Panc1 (cell line): ENCODE measurements at regions not wholly inside any gene's neighbourhood (a gene's known extent, or its start where the extent isn't known, plus 50 kb on each side); places are given as distances from the start of the nearest gene placed in this dataset.

Source experiments
- ATAC-seq: fragments of 200-7000 bp; cut with Tn5 transposase; 2 replicates; pipeline ENCODE4 v1.9.1; 2020; ENCODE audit warnings: mild to moderate bottlenecking, moderate library complexity
- BruUV-seq: library from RNA; stranded (reverse); fragments of 400-500 nt; replicated peaks from 2 replicates; lab custom pipeline; 2021; lab: Mats Ljungman, UMichigan
- CTCF ChIA-PET: fragments of 300-600 bp; sonication (Branson Sonifier 250); formaldehyde crosslinking; loops from one replicate; lab custom pipeline; 2022; ENCODE audit warnings: antibody characterized with exemption; lab: Charles Lee
- POLR2A ChIA-PET: fragments of 300-600 bp; sonication (Branson Sonifier 250); formaldehyde crosslinking; loops from one replicate; lab custom pipeline; 2022; ENCODE audit warnings: antibody characterized with exemption; lab: Charles Lee
- DNase-seq: peaks from one replicate; pipeline ENCODE4 v3.0.0-alpha.2; 2010; ENCODE audit warnings: low read depth, low spot score
- H3K27ac ChIP-seq: 2 replicates; pipeline ENCODE4 v1.5.1; 2011; ENCODE audit warnings: mild to moderate bottlenecking, low read length, inconsistent platforms
- H3K27me3 ChIP-seq: fragments of 200-500 bp; sonication (Bioruptor generic); 2 replicates; pipeline ENCODE4 v1.6.0; 2014; ENCODE audit warnings: low read length, inconsistent platforms; ENCODE audit not compliant: control insufficient read depth, insufficient read depth
- H3K36me3 ChIP-seq: fragments of 200-500 bp; sonication (Bioruptor generic); 2 replicates; pipeline ENCODE4 v1.5.1; 2014; ENCODE audit warnings: inconsistent platforms, mild to moderate bottlenecking, low read length, moderate library complexity; ENCODE audit not compliant: control insufficient read depth, insufficient read depth
- H3K4me1 ChIP-seq: 2 replicates; pipeline ENCODE4 v1.5.1; 2011; ENCODE audit warnings: inconsistent platforms, mild to moderate bottlenecking, low read length, moderate library complexity; ENCODE audit not compliant: control insufficient read depth, insufficient read depth
- H3K4me3 ChIP-seq, 2 experiments: 2 replicates each; pipeline ENCODE4 v1.5.1; 2011 to 2012; ENCODE audit warnings: low read depth in 2 of 2, low read length in 2 of 2, mild to moderate bottlenecking in 2 of 2, inconsistent platforms in 1 of 2, moderate library complexity in 1 of 2
- H3K9me3 ChIP-seq: fragments of 200-500 bp; sonication (Bioruptor generic); 2 replicates; pipeline ENCODE4 v1.5.1; 2014; ENCODE audit warnings: low read depth, mild to moderate bottlenecking, inconsistent platforms, low read length, moderate library complexity; ENCODE audit not compliant: control insufficient read depth, insufficient read depth
- POLR2AphosphoS5 ChIP-seq: IDR thresholded peaks from 2 replicates; pipeline ENCODE4 v1.6.1; 2012; ENCODE audit warnings: mild to moderate bottlenecking, low read depth, low read length, moderate library complexity
- SIN3A ChIP-seq: IDR thresholded peaks from 2 replicates; pipeline ENCODE4 v1.6.1; 2012; ENCODE audit warnings: low read depth, mild to moderate bottlenecking, low read length, moderate library complexity, borderline replicate concordance; ENCODE audit not compliant: insufficient read depth
- TCF7L2 ChIP-seq: IDR thresholded peaks from 2 replicates; pipeline ENCODE4 v1.6.1; 2011; ENCODE audit warnings: mild to moderate bottlenecking, low read depth, low read length, inconsistent platforms
- in situ Hi-C: cut with HindIII; loops from 2 replicates; pipeline ENCODE4 v1.10.0; 2016; ENCODE audit warnings: low sequenced_read_pairs, low pct_unique_long_range_greater_than_20kb
- intact Hi-C: fragments of 100-400 bp; cut with micrococcal nuclease; formaldehyde crosslinking; loops from one replicate; pipeline ENCODE4 v1.10.0; 2022; ENCODE audit not compliant: unreplicated experiment
- TF ChIP-seq, protein P1 (sequence below): fragments of 450-650 bp; IDR thresholded peaks from 2 replicates; pipeline ENCODE4 v1.5.1; 2017; ENCODE audit warnings: mild to moderate bottlenecking
- TF ChIP-seq, protein P2 (sequence below), 2 experiments: IDR thresholded peaks; 2 replicates each; pipeline ENCODE4 v1.6.1; 2011 to 2012; ENCODE audit warnings: low read depth in 2 of 2, control low read depth in 1 of 2, low read length in 1 of 2, mild to moderate bottlenecking in 1 of 2, moderate library complexity in 1 of 2; ENCODE audit not compliant: insufficient read depth in 1 of 2

- H3K4me3 ChIP-seq = no peak overlapping the region
- ATAC-seq (no peak), DNase-seq (no peak)
- in situ Hi-C loops (no loop called here), intact Hi-C loops (no loop called here)
- POLR2A ChIA-PET = no interaction called here
- BruUV-seq = no TSS peak
- H3K27ac ChIP-seq = no peak overlapping the region
- no peaks in the 10 kb centered on the region for H3K4me1 ChIP-seq
- no peaks in the 10 kb centered on the region for H3K36me3 ChIP-seq
- TF ChIP-seq, protein P1, sequence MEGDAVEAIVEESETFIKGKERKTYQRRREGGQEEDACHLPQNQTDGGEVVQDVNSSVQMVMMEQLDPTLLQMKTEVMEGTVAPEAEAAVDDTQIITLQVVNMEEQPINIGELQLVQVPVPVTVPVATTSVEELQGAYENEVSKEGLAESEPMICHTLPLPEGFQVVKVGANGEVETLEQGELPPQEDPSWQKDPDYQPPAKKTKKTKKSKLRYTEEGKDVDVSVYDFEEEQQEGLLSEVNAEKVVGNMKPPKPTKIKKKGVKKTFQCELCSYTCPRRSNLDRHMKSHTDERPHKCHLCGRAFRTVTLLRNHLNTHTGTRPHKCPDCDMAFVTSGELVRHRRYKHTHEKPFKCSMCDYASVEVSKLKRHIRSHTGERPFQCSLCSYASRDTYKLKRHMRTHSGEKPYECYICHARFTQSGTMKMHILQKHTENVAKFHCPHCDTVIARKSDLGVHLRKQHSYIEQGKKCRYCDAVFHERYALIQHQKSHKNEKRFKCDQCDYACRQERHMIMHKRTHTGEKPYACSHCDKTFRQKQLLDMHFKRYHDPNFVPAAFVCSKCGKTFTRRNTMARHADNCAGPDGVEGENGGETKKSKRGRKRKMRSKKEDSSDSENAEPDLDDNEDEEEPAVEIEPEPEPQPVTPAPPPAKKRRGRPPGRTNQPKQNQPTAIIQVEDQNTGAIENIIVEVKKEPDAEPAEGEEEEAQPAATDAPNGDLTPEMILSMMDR = no peak
- TF ChIP-seq SIN3A = no peak
- no peak for TF ChIP-seq TCF7L2
- no peak for TF ChIP-seq POLR2AphosphoS5
- TF ChIP-seq, protein P2, sequence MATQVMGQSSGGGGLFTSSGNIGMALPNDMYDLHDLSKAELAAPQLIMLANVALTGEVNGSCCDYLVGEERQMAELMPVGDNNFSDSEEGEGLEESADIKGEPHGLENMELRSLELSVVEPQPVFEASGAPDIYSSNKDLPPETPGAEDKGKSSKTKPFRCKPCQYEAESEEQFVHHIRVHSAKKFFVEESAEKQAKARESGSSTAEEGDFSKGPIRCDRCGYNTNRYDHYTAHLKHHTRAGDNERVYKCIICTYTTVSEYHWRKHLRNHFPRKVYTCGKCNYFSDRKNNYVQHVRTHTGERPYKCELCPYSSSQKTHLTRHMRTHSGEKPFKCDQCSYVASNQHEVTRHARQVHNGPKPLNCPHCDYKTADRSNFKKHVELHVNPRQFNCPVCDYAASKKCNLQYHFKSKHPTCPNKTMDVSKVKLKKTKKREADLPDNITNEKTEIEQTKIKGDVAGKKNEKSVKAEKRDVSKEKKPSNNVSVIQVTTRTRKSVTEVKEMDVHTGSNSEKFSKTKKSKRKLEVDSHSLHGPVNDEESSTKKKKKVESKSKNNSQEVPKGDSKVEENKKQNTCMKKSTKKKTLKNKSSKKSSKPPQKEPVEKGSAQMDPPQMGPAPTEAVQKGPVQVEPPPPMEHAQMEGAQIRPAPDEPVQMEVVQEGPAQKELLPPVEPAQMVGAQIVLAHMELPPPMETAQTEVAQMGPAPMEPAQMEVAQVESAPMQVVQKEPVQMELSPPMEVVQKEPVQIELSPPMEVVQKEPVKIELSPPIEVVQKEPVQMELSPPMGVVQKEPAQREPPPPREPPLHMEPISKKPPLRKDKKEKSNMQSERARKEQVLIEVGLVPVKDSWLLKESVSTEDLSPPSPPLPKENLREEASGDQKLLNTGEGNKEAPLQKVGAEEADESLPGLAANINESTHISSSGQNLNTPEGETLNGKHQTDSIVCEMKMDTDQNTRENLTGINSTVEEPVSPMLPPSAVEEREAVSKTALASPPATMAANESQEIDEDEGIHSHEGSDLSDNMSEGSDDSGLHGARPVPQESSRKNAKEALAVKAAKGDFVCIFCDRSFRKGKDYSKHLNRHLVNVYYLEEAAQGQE (IDR thresholded peaks at IDR 0.05; ENCODE audit: insufficient read depth in 1 of 2, low read depth in 2 of 2, low read length in 1 of 2) = no peak
- CTCF ChIA-PET = no interaction called here
- no peaks in the 10 kb centered on the region for H3K9me3 ChIP-seq
- H3K27me3 ChIP-seq = no peaks in the 10 kb centered on the region
Observed at GRCh38 chr1:168806952-168807351, 77.9 kb upstream of the DPT start.

- H3K4me3 ChIP-seq = no peak overlapping the region
- ChIA-PET CTCF (no interaction called here), POLR2A (no interaction called here)
- in situ Hi-C loops (no loop called here), intact Hi-C loops (no loop called here)
- ATAC-seq (no peak), DNase-seq (no peak)
- no TSS peak for BruUV-seq
- H3K27me3 ChIP-seq = no peaks in the 10 kb centered on the region
- H3K9me3 ChIP-seq = no peaks in the 10 kb centered on the region
- H3K36me3 ChIP-seq = no peaks in the 10 kb centered on the region
- no peak for TF ChIP-seq SIN3A
- TF ChIP-seq, protein P2 (IDR thresholded peaks at IDR 0.05; ENCODE audit: insufficient read depth in 1 of 2, low read depth in 2 of 2, low read length in 1 of 2) = no peak
- TF ChIP-seq, protein P1 = no peak
- TF ChIP-seq TCF7L2 = no peak
- TF ChIP-seq POLR2AphosphoS5 = no peak
- H3K4me1 ChIP-seq = no peaks in the 10 kb centered on the region
- no peak overlapping the region for H3K27ac ChIP-seq
Observed at GRCh38 chr1:168811176-168811575, 82.2 kb upstream of the DPT start.
